K562 (cell line): ENCODE measurements at regions not wholly inside any gene's neighbourhood (a gene's known extent, or its start where the extent isn't known, plus 50 kb on each side); places are given as distances from the start of the nearest gene placed in this dataset.

Source experiments
- ATAC-seq: fragments of 200-7000 bp; cut with Tn5 transposase; 3 replicates; pipeline ENCODE4 v1.9.1; 2020; ENCODE audit warnings: moderate library complexity
- BruUV-seq: library from RNA; stranded (reverse); fragments of 400-500 nt; replicated peaks from 2 replicates; lab custom pipeline; 2021; lab: Mats Ljungman, UMichigan
- CTCF ChIA-PET: fragments of 300-600 bp; formaldehyde crosslinking; extraction: SDS; loops from one replicate; lab custom pipeline; 2021; ENCODE audit warnings: low intra/inter-chr PET ratio; lab: Yijun Ruan, JAX
- POLR2A ChIA-PET: fragments of 300-600, 350-650 bp; sonication (Branson Sonifier 250); formaldehyde crosslinking; extraction: SDS; loops from one replicate; lab custom pipeline; 2021; ENCODE audit warnings: antibody characterized with exemption, inconsistent platforms; lab: Yijun Ruan, JAX
- DNase-seq, 4 experiments: peaks; one replicate each; pipeline versions ENCODE4 v3.0.0 to v3.0.0-alpha.2; 2011 to 2018; ENCODE audit warnings: low spot score in 3 of 4, mixed read lengths in 3 of 4; ENCODE audit errors: extremely low read depth in 1 of 4
- FAIRE-seq: peaks from 2 replicates; lab custom pipeline; 2011; peaks lifted over from hg19 to GRCh38; lab: Jason Lieb, UNC
- H2AFZ ChIP-seq: 2 replicates; pipeline ENCODE4 v1.6.0; 2011; ENCODE audit warnings: low read depth, low read length, control low read depth, inconsistent platforms
- H3K27ac ChIP-seq: fragments of 200-600 bp; 3 replicates; pipeline ENCODE4 v1.8.0; 2011; ENCODE audit warnings: low read depth, mild to moderate bottlenecking, control low read depth, inconsistent platforms, low read length, moderate library complexity, mixed read lengths; ENCODE audit errors: extremely low read depth
- H3K27me3 ChIP-seq, 2 experiments: fragments of 300-600 bp in 1 of 2; 2 replicates in 1 of 2; 3 replicates in 1 of 2; pipeline versions ENCODE4 v1.6.0 to v1.8.0; 2011; ENCODE audit warnings: inconsistent platforms in 2 of 2, low read length in 2 of 2, mild to moderate bottlenecking in 1 of 2, mixed read lengths in 1 of 2, moderate library complexity in 1 of 2; ENCODE audit not compliant: control insufficient read depth in 2 of 2, insufficient read depth in 2 of 2
- H3K36me3 ChIP-seq: fragments of 300-600 bp; 3 replicates; pipeline ENCODE4 v1.8.0; 2011; ENCODE audit warnings: mild to moderate bottlenecking, low read length, inconsistent platforms; ENCODE audit not compliant: control insufficient read depth, insufficient read depth
- H3K4me1 ChIP-seq, 2 experiments: fragments of 200-600 bp in 1 of 2; replicated peaks in 1 of 2; 2 replicates in 1 of 2; 3 replicates in 1 of 2; pipeline versions ENCODE4 v1.5.1 to v1.8.0; 2011; ENCODE audit warnings: inconsistent platforms in 2 of 2, low read length in 2 of 2, mild to moderate bottlenecking in 1 of 2, mixed read lengths in 1 of 2, moderate library complexity in 1 of 2; ENCODE audit not compliant: control insufficient read depth in 2 of 2, insufficient read depth in 2 of 2
- H3K4me2 ChIP-seq: 2 replicates; pipeline ENCODE4 v1.6.1; 2011; ENCODE audit warnings: low read length, control low read depth, inconsistent platforms, mixed read lengths; ENCODE audit not compliant: insufficient read depth
- H3K4me3 ChIP-seq: fragments of 200-600 bp; sonication (generic), shearing (Covaris generic); 2 replicates; pipeline ENCODE4 v1.5.1; 2016; ENCODE audit warnings: control low read depth, inconsistent platforms
- H3K79me2 ChIP-seq: fragments of 200-600 bp; 3 replicates; pipeline ENCODE4 v1.8.0; 2011; ENCODE audit warnings: low read length, inconsistent platforms; ENCODE audit not compliant: control insufficient read depth, insufficient read depth
- H3K9ac ChIP-seq, 2 experiments: 2 replicates each; pipeline versions ENCODE4 v1.6.0 to v1.6.1; 2011; ENCODE audit warnings: low read depth in 2 of 2, low read length in 2 of 2, control low read depth in 1 of 2, inconsistent platforms in 1 of 2, mild to moderate bottlenecking in 1 of 2, mixed read lengths in 1 of 2; ENCODE audit not compliant: insufficient read depth in 1 of 2
- H3K9me1 ChIP-seq: one replicate; pipeline ENCODE4 v1.6.0; 2011; ENCODE audit warnings: inconsistent platforms, mild to moderate bottlenecking, low read length, moderate library complexity; ENCODE audit not compliant: control insufficient read depth, insufficient read depth
- H3K9me3 ChIP-seq: replicated peaks from 2 replicates; pipeline ENCODE4 v1.5.1; 2011; ENCODE audit warnings: low read depth, low read length, inconsistent platforms; ENCODE audit not compliant: control insufficient read depth, insufficient read depth
- H4K20me1 ChIP-seq: replicated peaks from 2 replicates; pipeline ENCODE4 v1.6.1; 2011; ENCODE audit warnings: low read length, inconsistent platforms, mixed read lengths; ENCODE audit not compliant: control insufficient read depth, insufficient read depth
- CHD4 ChIP-seq: fragments of 200-600 bp; sonication (generic); IDR thresholded peaks from 3 replicates; pipeline ENCODE4 v1.6.1; 2012; ENCODE audit warnings: low read depth, mild to moderate bottlenecking, mixed read lengths, low read length, inconsistent platforms; ENCODE audit not compliant: insufficient read depth, insufficient replicate concordance, poor library complexity, severe bottlenecking
- FOXP1 ChIP-seq: sonication (generic); formaldehyde crosslinking; IDR thresholded peaks from 2 replicates; pipeline ENCODE4 v1.8.0; 2022; ENCODE audit warnings: mild to moderate bottlenecking, missing genetic modification reagents
- NFIC ChIP-seq: fragments of 450-650 bp; IDR thresholded peaks from 2 replicates; pipeline ENCODE4 v1.6.1; 2017; ENCODE audit warnings: mild to moderate bottlenecking, inconsistent platforms
- ZNF431 ChIP-seq: sonication (generic); formaldehyde crosslinking; IDR thresholded peaks from 2 replicates; pipeline ENCODE4 v1.8.0; 2022; ENCODE audit warnings: mild to moderate bottlenecking, missing genetic modification reagents
- WGBS: fragments of 100-300 bp; shearing (Covaris generic); methylation state at CpG from one replicate; pipeline ENCODE4 v1.1.6; 2016; ENCODE audit warnings: low coverage, mixed read lengths; ENCODE audit not compliant: insufficient coverage; ENCODE audit errors: missing lambda C conversion rate; 5-methylcytosine and 5-hydroxymethylcytosine counted together
- in situ Hi-C: fragments of 300-500 bp; cut with MboI; formaldehyde crosslinking; loops from 4 replicates; pipeline ENCODE4 v1.15.0; 2018; ENCODE audit warnings: inconsistent platforms, mixed read lengths
- intact Hi-C: fragments of 100-400 bp; cut with micrococcal nuclease; formaldehyde crosslinking; loops from 2 replicates; pipeline ENCODE4 v1.14.2; 2022
- TF ChIP-seq, protein P1 (sequence below), 2 experiments: IDR thresholded peaks in 1 of 2; conservative IDR thresholded peaks in 1 of 2; 2 replicates each; pipeline ENCODE4 v1.6.1; 2016; ENCODE audit warnings: low read depth in 2 of 2, mild to moderate bottlenecking in 1 of 2, missing compliant biosample characterization in 1 of 2, missing genetic modification characterization in 1 of 2, moderate library complexity in 1 of 2
- TF ChIP-seq, protein P2 (sequence below): fragments of 200-800 bp; sonication (Bioruptor generic); IDR thresholded peaks from 2 replicates; pipeline ENCODE4 v1.6.1; 2017; ENCODE audit warnings: missing genetic modification characterization, missing compliant biosample characterization

DNA sequence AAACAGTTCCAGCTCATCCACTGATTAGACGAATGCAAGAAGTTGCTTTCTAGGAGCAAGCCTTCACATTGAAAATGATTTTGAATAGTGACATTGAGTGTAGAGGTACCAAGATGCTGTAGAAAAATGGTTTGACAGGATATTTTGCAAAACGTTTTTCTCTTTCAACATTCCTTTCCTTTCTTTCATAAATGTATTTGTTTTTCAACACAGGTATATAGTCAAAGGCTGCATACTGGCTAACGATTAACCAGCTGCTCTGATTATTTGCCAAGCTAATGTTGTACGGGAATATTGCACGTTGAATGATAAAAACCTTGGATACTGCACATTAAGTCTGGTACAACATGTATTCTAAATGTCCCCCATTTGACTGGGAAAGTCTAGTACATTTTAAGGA lies 78.8 kb upstream of the TENT5A start:
- H3K4me2 ChIP-seq: no peak overlapping the region
- CTCF ChIA-PET: no interaction called here
- ATAC-seq: no peak
- no peak overlapping the region for H2AFZ ChIP-seq
- no peak overlapping the region for H3K27ac ChIP-seq
- H3K4me1 ChIP-seq: no peaks in the 10 kb centered on the region
- no peaks in the 10 kb centered on the region for H3K9me3 ChIP-seq
- in situ Hi-C loops (no loop called here), intact Hi-C loops (no loop called here)
- H4K20me1 ChIP-seq: no peaks in the 10 kb centered on the region
- H3K27me3 ChIP-seq: no peaks in the 10 kb centered on the region
- no peak for FAIRE-seq
- H3K9ac ChIP-seq: no peak overlapping the region
- H3K4me3 ChIP-seq: no peak overlapping the region
- 0% methylated on average over 5 of the region's 5 CpGs for WGBS
- no peak for DNase-seq
- H3K36me3 ChIP-seq: no peaks in the 10 kb centered on the region
- no peaks in the 10 kb centered on the region for H3K79me2 ChIP-seq
- H3K9me1 ChIP-seq: no peaks in the 10 kb centered on the region
- BruUV-seq: no TSS peak
- no peak for TF ChIP-seq CHD4
- TF ChIP-seq, protein P1, sequence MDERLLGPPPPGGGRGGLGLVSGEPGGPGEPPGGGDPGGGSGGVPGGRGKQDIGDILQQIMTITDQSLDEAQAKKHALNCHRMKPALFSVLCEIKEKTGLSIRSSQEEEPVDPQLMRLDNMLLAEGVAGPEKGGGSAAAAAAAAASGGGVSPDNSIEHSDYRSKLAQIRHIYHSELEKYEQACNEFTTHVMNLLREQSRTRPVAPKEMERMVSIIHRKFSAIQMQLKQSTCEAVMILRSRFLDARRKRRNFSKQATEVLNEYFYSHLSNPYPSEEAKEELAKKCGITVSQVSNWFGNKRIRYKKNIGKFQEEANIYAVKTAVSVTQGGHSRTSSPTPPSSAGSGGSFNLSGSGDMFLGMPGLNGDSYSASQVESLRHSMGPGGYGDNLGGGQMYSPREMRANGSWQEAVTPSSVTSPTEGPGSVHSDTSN (CRISPR knock-in tag; IDR thresholded peaks at IDR 0.05; ENCODE audit: low read depth): no peak
- TF ChIP-seq, protein P1 (tag; conservative IDR thresholded peaks at IDR 0.05; ENCODE audit: low read depth): no peak
- TF ChIP-seq, protein P2, sequence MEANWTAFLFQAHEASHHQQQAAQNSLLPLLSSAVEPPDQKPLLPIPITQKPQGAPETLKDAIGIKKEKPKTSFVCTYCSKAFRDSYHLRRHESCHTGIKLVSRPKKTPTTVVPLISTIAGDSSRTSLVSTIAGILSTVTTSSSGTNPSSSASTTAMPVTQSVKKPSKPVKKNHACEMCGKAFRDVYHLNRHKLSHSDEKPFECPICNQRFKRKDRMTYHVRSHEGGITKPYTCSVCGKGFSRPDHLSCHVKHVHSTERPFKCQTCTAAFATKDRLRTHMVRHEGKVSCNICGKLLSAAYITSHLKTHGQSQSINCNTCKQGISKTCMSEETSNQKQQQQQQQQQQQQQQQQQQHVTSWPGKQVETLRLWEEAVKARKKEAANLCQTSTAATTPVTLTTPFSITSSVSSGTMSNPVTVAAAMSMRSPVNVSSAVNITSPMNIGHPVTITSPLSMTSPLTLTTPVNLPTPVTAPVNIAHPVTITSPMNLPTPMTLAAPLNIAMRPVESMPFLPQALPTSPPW: no peak
- TF ChIP-seq FOXP1 (CRISPR knock-in tag): no peak
- TF ChIP-seq NFIC: no peak
- TF ChIP-seq ZNF431 (CRISPR knock-in tag): no peak
- POLR2A ChIA-PET: no interaction called here
